Hepatocyte (in vitro differentiated cells): ENCODE measurements at regions not wholly inside any gene's neighbourhood (a gene's known extent, or its start where the extent isn't known, plus 50 kb on each side); places are given as distances from the start of the nearest gene placed in this dataset.

Source experiments
- CTCF ChIP-seq: fragments of 200-600 bp; sonication (generic); IDR thresholded peaks from 2 replicates; pipeline ENCODE4 v1.5.1; 2016; ENCODE audit warnings: antibody characterized with exemption, mild to moderate bottlenecking; ENCODE audit not compliant: poor library complexity
- EZH2 ChIP-seq: fragments of 200-600 bp; sonication (generic); IDR thresholded peaks from 2 replicates; pipeline ENCODE4 v1.6.1; 2016; ENCODE audit warnings: antibody characterized with exemption, mild to moderate bottlenecking, borderline replicate concordance
- EZH2phosphoT487 ChIP-seq: fragments of 200-600 bp; sonication (generic); IDR thresholded peaks from one replicate; pipeline ENCODE4 v1.6.1; 2018; ENCODE audit warnings: antibody characterized with exemption, mild to moderate bottlenecking, low read depth, moderate library complexity; ENCODE audit not compliant: unreplicated experiment, severe bottlenecking

- TF ChIP-seq CTCF, result no peak
- no peak for TF ChIP-seq EZH2
- no peak for TF ChIP-seq EZH2phosphoT487
Measured at GRCh38 chr1:80827666-80828065, 973.1 kb upstream of the ADGRL2 start.
